Gastroesophageal sphincter (tissue), 4 donors: ENCODE measurements at regions not wholly inside any gene's neighbourhood (a gene's known extent, or its start where the extent isn't known, plus 50 kb on each side); places are given as distances from the start of the nearest gene placed in this dataset.

Experiments used
- ATAC-seq: fragments of 150-250 bp; one replicate; pipeline ENCODE4 v1.9.1; 2016; ENCODE audit warnings: mild to moderate bottlenecking, moderate library complexity
- H3K27ac ChIP-seq, 4 donors: fragments of 200-600 bp; sonication (generic) in 3 of 4; 1 replicate in 3 of 4; 2 replicates in 1 of 4; pipeline ENCODE4 v1.5.1; 2016 to 2019
- H3K27me3 ChIP-seq: fragments of 200-600 bp; sonication (generic); one replicate; pipeline ENCODE4 v1.5.1; 2019
- H3K36me3 ChIP-seq, 2 donors: fragments of 200-600 bp; sonication (generic); one replicate each; pipeline ENCODE4 v1.5.1; 2019; ENCODE audit warnings: control low read depth in 1 of 2
- H3K4me1 ChIP-seq, 3 donors: fragments of 200-600 bp; sonication (generic); 1 replicate in 2 of 3; 2 replicates in 1 of 3; pipeline ENCODE4 v1.5.1; 2016 to 2019; ENCODE audit warnings: control low read depth in 2 of 3
- H3K4me3 ChIP-seq, 2 donors: fragments of 200-600 bp; sonication (generic); one replicate each; pipeline ENCODE4 v1.5.1; 2019; ENCODE audit warnings: mild to moderate bottlenecking in 1 of 2, moderate library complexity in 1 of 2
- H3K9me3 ChIP-seq, 3 donors: fragments of 200-600 bp; sonication (generic); one replicate each; pipeline ENCODE4 v1.5.1; 2017 to 2019; ENCODE audit warnings: control low read depth in 2 of 3
- CTCF ChIP-seq, 4 experiments: fragments of 200-600 bp in 2 of 4; fragments of 450-650 bp in 2 of 4; sonication (generic) in 1 of 4; IDR thresholded peaks; one replicate each; pipeline ENCODE4 v1.5.1; 2017 to 2019; ENCODE audit warnings: antibody characterized with exemption in 4 of 4, mild to moderate bottlenecking in 2 of 4, moderate library complexity in 2 of 4
- EP300 ChIP-seq: sonication (generic); formaldehyde crosslinking; IDR thresholded peaks from one replicate; pipeline ENCODE4 v1.6.1; 2017; ENCODE audit warnings: antibody characterized with exemption, mild to moderate bottlenecking
- POLR2A ChIP-seq, 2 donors: fragments of 450-650 bp; IDR thresholded peaks; one replicate each; pipeline ENCODE4 v1.6.1; 2017; ENCODE audit warnings: antibody characterized with exemption in 2 of 2, mild to moderate bottlenecking in 2 of 2, moderate library complexity in 1 of 2
- POLR2AphosphoS5 ChIP-seq: sonication (generic); formaldehyde crosslinking; IDR thresholded peaks from one replicate; pipeline ENCODE4 v1.6.1; 2017; ENCODE audit warnings: antibody characterized with exemption
- WGBS, 2 donors: methylation state at CpG; one replicate each; pipeline ENCODE4 v1.1.5; 2018; ENCODE audit warnings: low coverage in 1 of 2; 5-methylcytosine and 5-hydroxymethylcytosine counted together

GRCh38 chr19:27672309-27673047 is 1540.5 kb downstream of the UQCRFS1 start:
- 57% methylated on average over 1 of the region's 10 CpGs; no CpG with 5 or more reads in 1 of the 2 donors for WGBS, 2 donors
- no peak for TF ChIP-seq CTCF (IDR thresholded peaks at IDR 0.05)
- no peak for TF ChIP-seq EP300
- no peak for TF ChIP-seq POLR2AphosphoS5
- no peak for TF ChIP-seq POLR2A (IDR thresholded peaks at IDR 0.05)
- Histone ChIP-seq H3K36me3 (no peaks in the 10 kb centered on the region), H3K9me3 (peaks cover 0 to 20% (median 0%) of the 10 kb centered on the region in 3 donors), H3K27ac (no peak overlapping the region), H3K27me3 (no peaks in the 10 kb centered on the region), H3K4me3 (no peak overlapping the region), H3K4me1 (no peaks in the 10 kb centered on the region)
- ATAC-seq: no peak

GRCh38 chr19:27671876-27672275 is 1541.1 kb downstream of the UQCRFS1 start:
- no peak for TF ChIP-seq EP300
- TF ChIP-seq CTCF (IDR thresholded peaks at IDR 0.05): no peak
- TF ChIP-seq POLR2AphosphoS5: no peak
- no peak for TF ChIP-seq POLR2A (IDR thresholded peaks at IDR 0.05)
- Histone ChIP-seq H3K4me1 (no peaks in the 10 kb centered on the region), H3K36me3 (no peaks in the 10 kb centered on the region), H3K4me3 (no peak overlapping the region), H3K27me3 (no peaks in the 10 kb centered on the region), H3K9me3 (peaks cover 0 to 20% (median 0%) of the 10 kb centered on the region in 3 donors), H3K27ac (no peak overlapping the region)
- no peak for ATAC-seq
- 0% methylated on average over 1 of the region's 2 CpGs; no CpG with 5 or more reads in 1 of the 2 donors for WGBS, 2 donors

- no peak overlapping the region for H3K27ac ChIP-seq
- H3K4me3 ChIP-seq: no peak overlapping the region
- H3K4me1 ChIP-seq: no peaks in the 10 kb centered on the region
- no peak for TF ChIP-seq EP300
- TF ChIP-seq CTCF (IDR thresholded peaks at IDR 0.05): no peak
- TF ChIP-seq POLR2AphosphoS5: no peak
- no peak for TF ChIP-seq POLR2A (IDR thresholded peaks at IDR 0.05)
- ATAC-seq: no peak
- H3K36me3 ChIP-seq: no peaks in the 10 kb centered on the region
- peaks cover 0 to 63% (median 0%) of the 10 kb centered on the region in 3 donors for H3K9me3 ChIP-seq
- no CpG with 5 or more reads among the region's 1 CpG for WGBS, 2 donors
- no peaks in the 10 kb centered on the region for H3K27me3 ChIP-seq
Measured at GRCh38 chr19:27660428-27660827, 1552.5 kb downstream of the UQCRFS1 start.

- WGBS, 2 donors: 40 to 84% methylated on average over 2 to 8 of the region's 10 CpGs
- H3K9me3 ChIP-seq: peaks cover 0 to 63% (median 0%) of the 10 kb centered on the region in 3 donors
- no peak for ATAC-seq
Measured at GRCh38 chr19:27657271-27658051, 1555.5 kb downstream of the UQCRFS1 start.

More at GRCh38 chr19:27657271-27658051, 1555.5 kb downstream of the UQCRFS1 start:
- TF ChIP-seq POLR2AphosphoS5 (no peak), CTCF (IDR thresholded peaks at IDR 0.05) (no peak), POLR2A (IDR thresholded peaks at IDR 0.05) (no peak), EP300 (no peak)
- no peak overlapping the region for H3K4me3 ChIP-seq
- no peaks in the 10 kb centered on the region for H3K36me3 ChIP-seq
- H3K27ac ChIP-seq: no peak overlapping the region
- H3K4me1 ChIP-seq: no peaks in the 10 kb centered on the region
- H3K27me3 ChIP-seq: no peaks in the 10 kb centered on the region
